ENCODE measurements at regions not wholly inside any gene's neighbourhood (a gene's known extent, or its start where the extent isn't known, plus 50 kb on each side); places are given as distances from the start of the nearest gene placed in this dataset.

GRCh38 chr10:64093946-64094535 is 572.8 kb downstream of the REEP3 start:
- TF ChIP-seq, protein P1, sequence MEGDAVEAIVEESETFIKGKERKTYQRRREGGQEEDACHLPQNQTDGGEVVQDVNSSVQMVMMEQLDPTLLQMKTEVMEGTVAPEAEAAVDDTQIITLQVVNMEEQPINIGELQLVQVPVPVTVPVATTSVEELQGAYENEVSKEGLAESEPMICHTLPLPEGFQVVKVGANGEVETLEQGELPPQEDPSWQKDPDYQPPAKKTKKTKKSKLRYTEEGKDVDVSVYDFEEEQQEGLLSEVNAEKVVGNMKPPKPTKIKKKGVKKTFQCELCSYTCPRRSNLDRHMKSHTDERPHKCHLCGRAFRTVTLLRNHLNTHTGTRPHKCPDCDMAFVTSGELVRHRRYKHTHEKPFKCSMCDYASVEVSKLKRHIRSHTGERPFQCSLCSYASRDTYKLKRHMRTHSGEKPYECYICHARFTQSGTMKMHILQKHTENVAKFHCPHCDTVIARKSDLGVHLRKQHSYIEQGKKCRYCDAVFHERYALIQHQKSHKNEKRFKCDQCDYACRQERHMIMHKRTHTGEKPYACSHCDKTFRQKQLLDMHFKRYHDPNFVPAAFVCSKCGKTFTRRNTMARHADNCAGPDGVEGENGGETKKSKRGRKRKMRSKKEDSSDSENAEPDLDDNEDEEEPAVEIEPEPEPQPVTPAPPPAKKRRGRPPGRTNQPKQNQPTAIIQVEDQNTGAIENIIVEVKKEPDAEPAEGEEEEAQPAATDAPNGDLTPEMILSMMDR (IDR thresholded peaks at IDR 0.05; ENCODE audit: low read depth, low read length) = no peak
- TF ChIP-seq EZH2phosphoT487 (IDR thresholded peaks at IDR 0.05; ENCODE audit: low read depth) = no peak
